ENCODE measurements at regions not wholly inside any gene's neighbourhood (a gene's known extent, or its start where the extent isn't known, plus 50 kb on each side); places are given as distances from the start of the nearest gene placed in this dataset.

- H3K9me3 Mint-ChIP-seq (ENCODE audit: unreplicated experiment) = no peaks in the 10 kb centered on the region
- no peak for TF ChIP-seq CTCF (IDR thresholded peaks at IDR 0.05; ENCODE audit: partially characterized antibody, unreplicated experiment)
- H3K36me3 Mint-ChIP-seq (ENCODE audit: unreplicated experiment) = no peaks in the 10 kb centered on the region
- H3K4me3 Mint-ChIP-seq (ENCODE audit: unreplicated experiment) = no peak overlapping the region
- no peaks in the 10 kb centered on the region for H3K27me3 Mint-ChIP-seq (ENCODE audit: unreplicated experiment)
- DNase-seq = no peak
- no peaks in the 10 kb centered on the region for H3K4me1 Mint-ChIP-seq (ENCODE audit: low read depth, unreplicated experiment)
- no peak overlapping the region for H3K27ac Mint-ChIP-seq (ENCODE audit: unreplicated experiment)
Observed at GRCh38 chr15:95958382-95958781, 372.1 kb upstream of the NR2F2 start.

GRCh38 chr15:95968856-95969255 is 361.6 kb upstream of the NR2F2 start:
- DNase-seq = no peak
- Mint-ChIP-seq H3K27ac (ENCODE audit: unreplicated experiment) (no peak overlapping the region), H3K4me3 (ENCODE audit: unreplicated experiment) (no peak overlapping the region), H3K27me3 (ENCODE audit: unreplicated experiment) (peaks cover 2% of the 10 kb centered on the region), H3K9me3 (ENCODE audit: unreplicated experiment) (no peaks in the 10 kb centered on the region), H3K36me3 (ENCODE audit: unreplicated experiment) (no peaks in the 10 kb centered on the region), H3K4me1 (ENCODE audit: low read depth, unreplicated experiment) (no peaks in the 10 kb centered on the region)
- no peak for TF ChIP-seq CTCF (IDR thresholded peaks at IDR 0.05; ENCODE audit: partially characterized antibody, unreplicated experiment)

GRCh38 chr15:95970326-95970725 is 360.2 kb upstream of the NR2F2 start:
- Mint-ChIP-seq H3K27ac (ENCODE audit: unreplicated experiment) (no peak overlapping the region), H3K36me3 (ENCODE audit: unreplicated experiment) (no peaks in the 10 kb centered on the region), H3K9me3 (ENCODE audit: unreplicated experiment) (no peaks in the 10 kb centered on the region), H3K27me3 (ENCODE audit: unreplicated experiment) (peaks cover 2% of the 10 kb centered on the region), H3K4me1 (ENCODE audit: low read depth, unreplicated experiment) (no peaks in the 10 kb centered on the region), H3K4me3 (ENCODE audit: unreplicated experiment) (no peak overlapping the region)
- DNase-seq = no peak
- no peak for TF ChIP-seq CTCF (IDR thresholded peaks at IDR 0.05; ENCODE audit: partially characterized antibody, unreplicated experiment)

GRCh38 chr15:95972041-95972553 is 358.4 kb upstream of the NR2F2 start:
- no peak overlapping the region for H3K4me3 Mint-ChIP-seq (ENCODE audit: unreplicated experiment)
- no peaks in the 10 kb centered on the region for H3K36me3 Mint-ChIP-seq (ENCODE audit: unreplicated experiment)
- no peak overlapping the region for H3K27ac Mint-ChIP-seq (ENCODE audit: unreplicated experiment)
- no peak for DNase-seq
- H3K4me1 Mint-ChIP-seq (ENCODE audit: low read depth, unreplicated experiment) = no peaks in the 10 kb centered on the region
- H3K27me3 Mint-ChIP-seq (ENCODE audit: unreplicated experiment) = peaks cover 2% of the 10 kb centered on the region
- H3K9me3 Mint-ChIP-seq (ENCODE audit: unreplicated experiment) = no peaks in the 10 kb centered on the region
- no peak for TF ChIP-seq CTCF (IDR thresholded peaks at IDR 0.05; ENCODE audit: partially characterized antibody, unreplicated experiment)

- no peak for DNase-seq
- TF ChIP-seq CTCF (IDR thresholded peaks at IDR 0.05; ENCODE audit: partially characterized antibody, unreplicated experiment) = no peak
- H3K9me3 Mint-ChIP-seq (ENCODE audit: unreplicated experiment) = no peaks in the 10 kb centered on the region
- H3K4me3 Mint-ChIP-seq (ENCODE audit: unreplicated experiment) = no peak overlapping the region
- H3K27me3 Mint-ChIP-seq (ENCODE audit: unreplicated experiment) = peaks cover 2% of the 10 kb centered on the region
- H3K4me1 Mint-ChIP-seq (ENCODE audit: low read depth, unreplicated experiment) = no peaks in the 10 kb centered on the region
- no peaks in the 10 kb centered on the region for H3K36me3 Mint-ChIP-seq (ENCODE audit: unreplicated experiment)
- no peak overlapping the region for H3K27ac Mint-ChIP-seq (ENCODE audit: unreplicated experiment)
Observed at GRCh38 chr15:95972812-95973211, 357.7 kb upstream of the NR2F2 start.

Measured in glutamatergic neuron (in vitro differentiated cells).